ENCODE measurements at regions not wholly inside any gene's neighbourhood (a gene's known extent, or its start where the extent isn't known, plus 50 kb on each side); places are given as distances from the start of the nearest gene placed in this dataset.
A peak's percentile ranks its signal among the peaks of the same experiment; 100 is the strongest.

- no peak for DNase-seq (ENCODE audit: low read depth)
Observed at GRCh38 chr12:66852091-66852490, 173.2 kb upstream of the GRIP1 start.

- DNase-seq (ENCODE audit: low read depth): no peak
Observed at GRCh38 chr12:66852765-66853164, 173.9 kb upstream of the GRIP1 start.

- DNase-seq (ENCODE audit: low read depth): no peak
Observed at GRCh38 chr12:66859751-66860440, 181.0 kb upstream of the GRIP1 start.

GRCh38 chr12:66860752-66861750 is 182.2 kb upstream of the GRIP1 start:
- peak; percentile 5 for DNase-seq (ENCODE audit: low read depth)

GRCh38 chr12:66862356-66862985 is 183.6 kb upstream of the GRIP1 start:
- no peak for DNase-seq (ENCODE audit: low read depth)

GRCh38 chr12:66863276-66863675 is 184.4 kb upstream of the GRIP1 start:
- no peak for DNase-seq (ENCODE audit: low read depth)

GRCh38 chr12:66877925-66878324 is 199.0 kb upstream of the GRIP1 start:
- no peak for DNase-seq (ENCODE audit: low read depth)

GRCh38 chr12:66879409-66879808 is 200.5 kb upstream of the GRIP1 start:
- DNase-seq (ENCODE audit: low read depth): no peak

- no peak for DNase-seq (ENCODE audit: low read depth)
Observed at GRCh38 chr12:66881386-66881785, 202.5 kb upstream of the GRIP1 start.

- DNase-seq (ENCODE audit: low read depth): no peak
Observed at GRCh38 chr12:66884091-66884490, 205.2 kb upstream of the GRIP1 start.

GRCh38 chr12:66885115-66885875 is 206.4 kb upstream of the GRIP1 start:
- DNase-seq (ENCODE audit: low read depth): no peak

GRCh38 chr12:66896797-66897196 is 217.9 kb upstream of the GRIP1 start:
- DNase-seq (ENCODE audit: low read depth): no peak

- no peak for DNase-seq (ENCODE audit: low read depth)
Observed at GRCh38 chr12:66898700-66899469, 220.0 kb upstream of the GRIP1 start.

GRCh38 chr12:66899588-66899987 is 220.7 kb upstream of the GRIP1 start:
- no peak for DNase-seq (ENCODE audit: low read depth)

- no peak for DNase-seq (ENCODE audit: low read depth)
Observed at GRCh38 chr12:66900616-66901015, 221.7 kb upstream of the GRIP1 start.

GRCh38 chr12:66901138-66901932 is 222.5 kb upstream of the GRIP1 start:
- no peak for DNase-seq (ENCODE audit: low read depth)

GRCh38 chr12:66902020-66902419 is 223.1 kb upstream of the GRIP1 start:
- DNase-seq (ENCODE audit: low read depth): no peak

- no peak for DNase-seq (ENCODE audit: low read depth)
Observed at GRCh38 chr12:66903782-66904396, 225.0 kb upstream of the GRIP1 start.

GRCh38 chr12:66905201-66905600 is 226.3 kb upstream of the GRIP1 start:
- DNase-seq (ENCODE audit: low read depth): no peak
